Memory B cell (primary cell): ENCODE measurements at regions not wholly inside any gene's neighbourhood (a gene's known extent, or its start where the extent isn't known, plus 50 kb on each side); places are given as distances from the start of the nearest gene placed in this dataset.

ENCODE experiments used
- ATAC-seq: fragments of 150-1000 bp; cut with Tn5 transposase; 2 replicates; pipeline ENCODE4 v1.10.0; 2021; ENCODE audit warnings: low read depth, mild to moderate bottlenecking, moderate library complexity
- DNase-seq, 2 donors: peaks; one replicate each; pipeline ENCODE4 v3.0.0; 2022; ENCODE audit warnings: low spot score in 2 of 2
- H3K27ac Mint-ChIP-seq: one replicate; pipeline ENCODE4 v1.8.0; 2022; ENCODE audit warnings: mild to moderate bottlenecking, moderate library complexity, mixed read lengths
- H3K27me3 Mint-ChIP-seq: one replicate; pipeline ENCODE4 v1.8.0; 2022; ENCODE audit warnings: mixed read lengths
- H3K36me3 Mint-ChIP-seq: one replicate; pipeline ENCODE4 v1.8.0; 2022; ENCODE audit warnings: mild to moderate bottlenecking, mixed read lengths
- H3K4me1 Mint-ChIP-seq: one replicate; pipeline ENCODE4 v1.8.0; 2022; ENCODE audit warnings: mixed read lengths
- H3K4me3 Mint-ChIP-seq: one replicate; pipeline ENCODE4 v1.8.0; 2022; ENCODE audit warnings: mild to moderate bottlenecking, moderate library complexity, mixed read lengths
- H3K9me3 Mint-ChIP-seq: one replicate; pipeline ENCODE4 v1.8.0; 2022; ENCODE audit warnings: mixed read lengths

GRCh38 chr6:109238396-109238795 is 143.1 kb downstream of the CEP57L1 start:
- ATAC-seq, result no peak
- Mint-ChIP-seq H3K27ac (no peak overlapping the region), H3K36me3 (peaks cover 2% of the 10 kb centered on the region), H3K27me3 (peaks cover 6% of the 10 kb centered on the region), H3K4me3 (no peak overlapping the region), H3K4me1 (peaks cover 7% of the 10 kb centered on the region), H3K9me3 (peaks cover 2% of the 10 kb centered on the region)
- no peak for DNase-seq

GRCh38 chr6:109237986-109238329 is 142.7 kb downstream of the CEP57L1 start:
- peaks cover 6% of the 10 kb centered on the region for H3K27me3 Mint-ChIP-seq
- ATAC-seq (no peak), DNase-seq (no peak)
- H3K9me3 Mint-ChIP-seq, result peaks cover 2% of the 10 kb centered on the region
- no peak overlapping the region for H3K4me3 Mint-ChIP-seq
- peaks cover 2% of the 10 kb centered on the region for H3K36me3 Mint-ChIP-seq
- peaks cover 7% of the 10 kb centered on the region for H3K4me1 Mint-ChIP-seq
- H3K27ac Mint-ChIP-seq, result no peak overlapping the region

DNA sequence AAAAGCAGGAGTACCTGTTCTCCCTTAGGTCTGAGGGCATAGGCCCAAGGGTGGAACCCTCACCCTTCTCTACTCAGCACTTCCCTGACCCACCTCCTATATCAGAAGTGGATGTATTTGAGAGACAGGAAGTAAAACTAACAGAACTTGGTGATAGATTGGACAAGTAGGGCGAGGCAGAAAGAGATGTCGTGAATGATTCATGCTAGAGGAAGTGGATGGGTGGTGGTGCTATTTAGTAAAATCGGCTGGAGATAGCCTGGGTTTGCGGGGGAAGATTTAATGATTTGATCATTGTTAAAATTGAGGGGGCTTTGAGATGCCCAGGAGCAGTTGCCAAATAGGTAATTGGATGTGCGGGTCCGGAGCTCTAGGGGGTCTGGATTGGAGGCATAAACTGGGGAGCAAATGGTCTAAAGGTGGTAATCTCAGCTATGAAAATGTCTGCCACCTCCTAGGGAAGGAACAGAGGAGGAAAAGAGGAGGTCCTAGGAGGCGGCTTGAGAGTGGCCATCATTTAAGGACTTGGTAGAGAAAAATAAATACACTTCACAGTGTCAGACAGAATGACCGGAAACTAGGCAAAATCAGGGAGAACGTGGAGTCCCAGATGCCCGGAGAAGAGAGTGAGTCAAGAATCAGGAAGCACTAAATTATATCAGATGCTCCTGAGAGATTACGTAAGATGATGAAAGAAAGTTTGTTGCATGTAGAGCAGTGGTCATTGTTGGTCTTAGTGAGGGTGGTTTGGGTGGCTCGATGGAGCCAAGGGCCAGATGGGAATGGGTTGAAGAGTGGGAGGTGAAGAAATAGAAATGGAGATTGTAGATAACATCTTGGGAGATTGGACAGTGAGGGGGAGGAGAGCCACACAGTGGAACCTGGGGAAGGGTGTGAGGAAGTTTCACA is 142.0 kb downstream of the CEP57L1 start:
- no peak for DNase-seq
- H3K4me1 Mint-ChIP-seq, result peaks cover 7% of the 10 kb centered on the region
- H3K4me3 Mint-ChIP-seq, result peak overlapping the region; percentile 27
- H3K9me3 Mint-ChIP-seq, result peaks cover 2% of the 10 kb centered on the region
- peaks cover 6% of the 10 kb centered on the region for H3K27me3 Mint-ChIP-seq
- H3K27ac Mint-ChIP-seq, result peak overlapping the region; percentile 2
- H3K36me3 Mint-ChIP-seq, result peaks cover 2% of the 10 kb centered on the region
- peak; percentile 78 for ATAC-seq

DNA sequence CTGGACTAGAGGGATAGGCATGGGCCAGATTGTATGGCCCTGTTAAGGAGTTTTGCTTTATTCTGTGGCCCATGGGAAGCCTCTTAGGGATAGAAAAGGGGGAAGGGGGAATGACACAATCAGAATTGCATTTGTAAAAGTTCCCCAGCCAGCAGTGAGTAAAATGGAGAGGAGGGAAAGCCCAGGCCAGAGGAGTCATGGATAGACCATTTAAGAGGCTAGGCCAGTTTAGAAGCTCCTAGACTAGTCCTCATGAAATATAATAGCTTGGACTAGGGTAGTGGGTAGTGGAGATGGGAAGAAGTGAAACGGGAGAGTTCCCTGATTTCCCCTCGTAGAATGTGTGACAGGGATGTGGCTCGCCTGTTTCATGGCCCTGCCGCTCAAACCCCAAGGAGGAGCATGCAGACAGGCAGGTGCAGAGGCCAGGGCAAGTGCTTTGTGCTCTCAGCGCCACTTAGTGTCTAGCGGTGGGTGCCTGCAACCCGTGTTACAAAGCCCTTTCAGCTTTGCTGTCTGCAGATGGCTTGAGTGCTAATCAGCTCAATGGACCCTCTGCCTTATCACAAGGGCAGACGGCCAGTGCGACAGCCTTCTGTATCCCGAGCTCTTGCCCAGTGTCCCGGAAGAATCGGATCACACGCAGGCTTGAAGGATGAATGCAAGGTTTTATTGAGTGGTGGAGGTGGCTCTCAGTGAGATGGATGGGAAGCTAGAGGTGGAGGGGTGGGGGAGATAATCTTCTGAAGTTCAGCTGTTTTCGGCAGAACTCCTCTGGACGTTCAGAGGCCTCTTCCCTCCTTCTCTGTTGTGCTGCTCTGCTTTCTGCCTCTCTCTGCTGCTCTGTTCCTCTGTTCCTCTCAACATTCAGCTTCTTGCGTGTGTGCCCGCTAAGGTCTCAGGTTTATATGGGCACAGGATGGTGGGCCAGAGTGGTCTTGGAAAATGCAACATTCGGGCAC is 141.1 kb downstream of the CEP57L1 start:
- peaks cover 2% of the 10 kb centered on the region for H3K36me3 Mint-ChIP-seq
- H3K27me3 Mint-ChIP-seq, result peaks cover 6% of the 10 kb centered on the region
- peak overlapping the region; percentile 2 for H3K27ac Mint-ChIP-seq
- peak overlapping the region; percentile 31 for H3K4me3 Mint-ChIP-seq
- ATAC-seq (peak; percentile 83), DNase-seq (peak in 1 of 2 donors; percentile 15)
- H3K4me1 Mint-ChIP-seq, result peaks cover 7% of the 10 kb centered on the region
- peaks cover 2% of the 10 kb centered on the region for H3K9me3 Mint-ChIP-seq

DNA sequence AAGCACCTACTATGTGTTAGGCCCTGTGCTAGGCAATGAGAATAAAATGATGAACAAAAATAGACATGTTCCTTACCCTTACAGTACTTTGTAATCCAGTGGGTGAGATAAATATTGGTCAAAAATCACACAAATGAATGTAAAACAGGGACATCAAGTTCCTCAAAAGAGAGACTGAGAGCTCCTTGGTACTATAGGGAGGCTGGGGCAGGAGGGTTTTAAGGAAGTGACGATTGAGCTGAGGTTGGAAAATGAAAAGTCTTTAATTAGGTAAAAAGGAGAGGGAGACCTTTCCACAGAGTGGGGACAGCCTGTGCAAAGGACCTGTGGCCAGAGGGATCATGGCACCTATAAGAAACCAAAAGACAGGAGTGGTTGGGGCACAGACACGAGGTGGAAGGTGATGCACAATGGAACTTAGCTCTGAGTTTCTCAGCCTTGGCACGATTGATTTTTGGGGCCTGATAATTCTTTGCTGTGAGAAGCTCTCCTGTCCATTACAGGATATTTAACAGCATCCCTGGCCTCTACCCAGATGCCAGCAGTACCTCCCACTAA is 140.3 kb downstream of the CEP57L1 start:
- H3K36me3 Mint-ChIP-seq, result peaks cover 2% of the 10 kb centered on the region
- peaks cover 6% of the 10 kb centered on the region for H3K27me3 Mint-ChIP-seq
- H3K27ac Mint-ChIP-seq, result no peak overlapping the region
- no peak overlapping the region for H3K4me3 Mint-ChIP-seq
- H3K9me3 Mint-ChIP-seq, result peaks cover 2% of the 10 kb centered on the region
- DNase-seq (no peak), ATAC-seq (no peak)
- H3K4me1 Mint-ChIP-seq, result peaks cover 7% of the 10 kb centered on the region

GRCh38 chr6:109230453-109230852 is 135.1 kb downstream of the CEP57L1 start:
- ATAC-seq (no peak), DNase-seq (no peak)
- Mint-ChIP-seq H3K4me1 (no peaks in the 10 kb centered on the region), H3K9me3 (no peaks in the 10 kb centered on the region), H3K27ac (no peak overlapping the region), H3K27me3 (no peaks in the 10 kb centered on the region), H3K36me3 (peaks cover 2% of the 10 kb centered on the region), H3K4me3 (no peak overlapping the region)

- Mint-ChIP-seq H3K27ac (no peak overlapping the region), H3K36me3 (peaks cover under 1% of the 10 kb centered on the region), H3K9me3 (no peaks in the 10 kb centered on the region), H3K4me1 (no peaks in the 10 kb centered on the region), H3K4me3 (no peak overlapping the region), H3K27me3 (no peaks in the 10 kb centered on the region)
- ATAC-seq (no peak), DNase-seq (no peak)
These were observed 134.2 kb downstream of the CEP57L1 start for GRCh38 chr6:109229536-109229935.

DNA sequence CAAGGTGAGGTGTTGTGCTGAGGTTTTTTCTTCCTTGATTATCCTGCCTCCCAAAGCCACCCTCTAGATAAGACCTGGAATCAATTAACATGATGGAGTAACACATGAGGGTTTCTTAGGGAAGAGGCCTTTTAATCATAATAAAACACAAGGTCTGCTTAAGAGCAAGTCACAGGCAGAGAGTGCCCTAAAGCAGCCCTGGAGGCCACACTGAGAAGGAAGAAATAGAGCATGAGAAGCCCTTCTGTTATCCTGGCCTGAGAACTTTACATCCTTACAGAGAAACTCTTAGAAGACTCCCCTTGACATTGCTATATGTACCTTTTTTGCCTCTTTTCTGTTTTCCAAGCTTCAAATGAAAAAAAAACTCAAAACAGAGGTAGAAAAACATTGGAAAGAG is 132.3 kb downstream of the CEP57L1 start:
- no peaks in the 10 kb centered on the region for H3K4me1 Mint-ChIP-seq
- no peak overlapping the region for H3K27ac Mint-ChIP-seq
- ATAC-seq (no peak), DNase-seq (no peak)
- H3K36me3 Mint-ChIP-seq, result no peaks in the 10 kb centered on the region
- H3K27me3 Mint-ChIP-seq, result no peaks in the 10 kb centered on the region
- no peaks in the 10 kb centered on the region for H3K9me3 Mint-ChIP-seq
- no peak overlapping the region for H3K4me3 Mint-ChIP-seq

- no peaks in the 10 kb centered on the region for H3K4me1 Mint-ChIP-seq
- no peaks in the 10 kb centered on the region for H3K9me3 Mint-ChIP-seq
- H3K27me3 Mint-ChIP-seq, result no peaks in the 10 kb centered on the region
- H3K27ac Mint-ChIP-seq, result no peak overlapping the region
- DNase-seq (no peak), ATAC-seq (no peak)
- no peaks in the 10 kb centered on the region for H3K36me3 Mint-ChIP-seq
- no peak overlapping the region for H3K4me3 Mint-ChIP-seq
These were observed 131.0 kb downstream of the CEP57L1 start for GRCh38 chr6:109226353-109226752.

GRCh38 chr6:109225946-109226345 is 130.6 kb downstream of the CEP57L1 start:
- no peak for DNase-seq
- Mint-ChIP-seq H3K9me3 (no peaks in the 10 kb centered on the region), H3K4me3 (no peak overlapping the region), H3K4me1 (no peaks in the 10 kb centered on the region), H3K36me3 (no peaks in the 10 kb centered on the region), H3K27me3 (no peaks in the 10 kb centered on the region), H3K27ac (no peak overlapping the region)
- no peak for ATAC-seq

DNA sequence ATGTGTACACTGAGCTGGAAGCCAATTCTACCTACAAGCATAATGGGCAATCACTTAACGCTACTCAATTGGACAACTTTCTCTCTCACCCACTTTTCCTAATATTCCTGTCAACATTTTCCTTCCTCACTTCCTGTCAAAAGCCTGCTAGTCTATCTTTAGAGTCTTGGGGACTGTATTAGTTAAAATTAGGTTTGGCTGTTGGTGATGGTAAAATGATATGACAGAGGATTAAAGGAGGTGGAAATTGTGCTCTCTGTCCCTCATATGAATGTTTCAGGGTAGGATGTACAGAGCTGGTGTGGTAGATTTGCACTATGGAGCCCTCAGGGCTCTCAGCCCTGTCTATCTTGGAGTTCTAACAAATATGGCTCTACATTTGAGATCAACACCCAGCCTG is 129.7 kb downstream of the CEP57L1 start:
- no peaks in the 10 kb centered on the region for H3K9me3 Mint-ChIP-seq
- H3K4me1 Mint-ChIP-seq, result no peaks in the 10 kb centered on the region
- H3K36me3 Mint-ChIP-seq, result no peaks in the 10 kb centered on the region
- ATAC-seq (no peak), DNase-seq (no peak)
- H3K27ac Mint-ChIP-seq, result no peak overlapping the region
- no peaks in the 10 kb centered on the region for H3K27me3 Mint-ChIP-seq
- H3K4me3 Mint-ChIP-seq, result no peak overlapping the region

DNA sequence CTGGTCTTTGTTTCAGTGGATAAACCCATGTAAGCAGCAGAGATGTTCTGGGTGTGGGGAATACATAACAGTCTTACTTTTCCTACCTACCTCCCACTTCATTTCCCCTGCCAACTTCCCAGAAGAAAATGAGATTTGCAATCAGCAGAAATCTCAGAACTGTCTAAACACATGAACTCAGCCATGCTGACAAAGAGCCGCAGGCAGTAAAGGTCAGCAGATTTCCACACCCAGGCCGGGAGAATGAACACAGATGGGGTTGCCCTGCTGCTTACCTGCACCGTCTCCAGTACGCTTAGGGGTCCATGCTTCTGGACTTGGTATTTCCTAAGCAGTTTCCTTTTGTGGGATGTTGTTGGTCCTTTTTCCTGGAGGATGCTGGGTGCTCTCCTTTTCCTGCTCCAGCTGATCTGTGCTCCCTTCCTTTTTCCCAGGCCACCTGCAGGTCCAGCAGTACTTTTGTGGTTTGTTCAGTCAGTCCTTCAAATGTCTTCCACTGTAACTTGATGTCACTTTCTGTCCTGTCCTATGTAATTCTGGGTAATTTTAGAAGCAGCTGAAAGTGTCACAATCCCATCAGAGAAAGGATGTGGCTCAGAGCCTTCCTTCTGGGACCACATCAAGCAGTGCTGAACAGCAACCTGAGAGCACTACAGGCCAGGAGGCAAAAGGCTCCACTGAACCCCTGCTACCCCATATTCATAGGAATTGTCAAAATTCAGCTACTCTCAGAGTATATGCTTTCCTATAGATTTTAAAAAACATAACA is 129.0 kb downstream of the CEP57L1 start:
- no peak for ATAC-seq
- Mint-ChIP-seq H3K9me3 (no peaks in the 10 kb centered on the region), H3K4me3 (no peak overlapping the region), H3K36me3 (no peaks in the 10 kb centered on the region), H3K4me1 (no peaks in the 10 kb centered on the region), H3K27ac (no peak overlapping the region), H3K27me3 (no peaks in the 10 kb centered on the region)
- DNase-seq, result no peak

- ATAC-seq (no peak), DNase-seq (no peak)
- H3K4me1 Mint-ChIP-seq, result no peaks in the 10 kb centered on the region
- H3K36me3 Mint-ChIP-seq, result no peaks in the 10 kb centered on the region
- H3K27me3 Mint-ChIP-seq, result peaks cover 4% of the 10 kb centered on the region
- H3K9me3 Mint-ChIP-seq, result no peaks in the 10 kb centered on the region
- no peak overlapping the region for H3K4me3 Mint-ChIP-seq
- H3K27ac Mint-ChIP-seq, result no peak overlapping the region
These were observed 127.5 kb downstream of the CEP57L1 start for GRCh38 chr6:109222848-109223247.
